HepG2 (cell line): ENCODE measurements at regions not wholly inside any gene's neighbourhood (a gene's known extent, or its start where the extent isn't known, plus 50 kb on each side); places are given as distances from the start of the nearest gene placed in this dataset.

ENCODE experiments used
- ATAC-seq: fragments of 200-7000 bp; cut with Tn5 transposase; 3 replicates; pipeline ENCODE4 v1.9.1; 2020; ENCODE audit warnings: mild to moderate bottlenecking, moderate library complexity
- BruUV-seq: library from RNA; stranded (reverse); fragments of 400-500 nt; replicated peaks from 2 replicates; lab custom pipeline; 2021; lab: Mats Ljungman, UMichigan
- CTCF ChIA-PET: fragments of 300-600 bp; formaldehyde crosslinking; extraction: SDS; loops from one replicate; lab custom pipeline; 2021; ENCODE audit warnings: low total read pairs, inconsistent platforms, low intra/inter-chr PET ratio; lab: Yijun Ruan, JAX
- POLR2A ChIA-PET: fragments of 350-600 bp; sonication (Branson Sonifier 250); formaldehyde crosslinking; loops from one replicate; lab custom pipeline; 2020; ENCODE audit warnings: antibody characterized with exemption, inconsistent platforms; lab: Yijun Ruan, JAX
- DNase-seq: peaks from one replicate; pipeline ENCODE4 v3.0.0-alpha.2; 2015; ENCODE audit warnings: low spot score
- FAIRE-seq: peaks from 3 replicates; lab custom pipeline; 2011; peaks lifted over from hg19 to GRCh38; lab: Jason Lieb, UNC
- H2AFZ ChIP-seq: one replicate; pipeline ENCODE4 v1.6.1; 2011; ENCODE audit warnings: low read length, inconsistent platforms
- H3K27ac ChIP-seq: fragments of 300-600 bp; 3 replicates; pipeline ENCODE4 v1.8.0; 2011; ENCODE audit warnings: mixed run types, mild to moderate bottlenecking, mixed read lengths, low read length, inconsistent platforms; ENCODE audit not compliant: insufficient read depth; ENCODE audit errors: extremely low read length
- H3K27me3 ChIP-seq, 2 experiments: fragments of 200-600 bp in 1 of 2; 2 replicates in 1 of 2; 3 replicates in 1 of 2; pipeline versions ENCODE4 v1.6.0 to v1.8.0; 2011; ENCODE audit warnings: low read length in 2 of 2, mild to moderate bottlenecking in 2 of 2, moderate library complexity in 2 of 2, inconsistent platforms in 1 of 2; ENCODE audit not compliant: insufficient read depth in 2 of 2, control insufficient read depth in 1 of 2
- H3K36me3 ChIP-seq, 2 experiments: fragments of 200-600 bp in 1 of 2; replicated peaks in 1 of 2; 2 replicates in 1 of 2; 3 replicates in 1 of 2; pipeline versions ENCODE4 v1.5.1 to v1.8.0; 2011; ENCODE audit warnings: low read length in 2 of 2, inconsistent platforms in 1 of 2; ENCODE audit not compliant: insufficient read depth in 2 of 2, control insufficient read depth in 1 of 2
- H3K4me1 ChIP-seq: 2 replicates; pipeline ENCODE4 v1.5.1; 2012; ENCODE audit warnings: low read length, inconsistent platforms; ENCODE audit not compliant: insufficient read depth
- H3K4me2 ChIP-seq: 2 replicates; pipeline ENCODE4 v1.6.0; 2011; ENCODE audit warnings: low read depth, low read length, inconsistent platforms
- H3K4me3 ChIP-seq, 3 experiments: fragments of 200-600 bp in 1 of 3; sonication (generic), shearing (Covaris generic) in 1 of 3; replicated peaks in 1 of 3; 2 replicates each; pipeline ENCODE4 v1.5.1; 2011 to 2016; ENCODE audit warnings: low read length in 3 of 3, inconsistent platforms in 2 of 3, low read depth in 2 of 3, mild to moderate bottlenecking in 2 of 3, control low read depth in 1 of 3, mixed read lengths in 1 of 3; ENCODE audit not compliant: insufficient read depth in 1 of 3
- H3K79me2 ChIP-seq: one replicate; pipeline ENCODE4 v1.6.1; 2011; ENCODE audit warnings: low read length, inconsistent platforms; ENCODE audit not compliant: insufficient read depth
- H3K9ac ChIP-seq: 2 replicates; pipeline ENCODE4 v1.6.0; 2011; ENCODE audit warnings: mild to moderate bottlenecking, low read depth, low read length, inconsistent platforms; ENCODE audit not compliant: insufficient read depth
- H3K9me3 ChIP-seq: 2 replicates; pipeline ENCODE4 v1.5.1; 2012; ENCODE audit warnings: mild to moderate bottlenecking, low read length
- H4K20me1 ChIP-seq: 2 replicates; pipeline ENCODE4 v1.6.0; 2011; ENCODE audit warnings: inconsistent platforms, mild to moderate bottlenecking, low read length, moderate library complexity; ENCODE audit not compliant: insufficient read depth
- CENPT ChIP-seq: sonication (generic); formaldehyde crosslinking; IDR thresholded peaks from 2 replicates; pipeline ENCODE4 v1.8.0; 2022; ENCODE audit warnings: low read depth, mild to moderate bottlenecking, moderate library complexity, missing genetic modification reagents
- CREBL2 ChIP-seq: sonication (generic); formaldehyde crosslinking; IDR thresholded peaks from 2 replicates; pipeline ENCODE4 v1.8.1; 2023; ENCODE audit warnings: missing genetic modification reagents, mild to moderate bottlenecking, borderline replicate concordance
- FOSL1 ChIP-seq: sonication (generic); formaldehyde crosslinking; IDR thresholded peaks from 2 replicates; pipeline ENCODE4 v1.9.0; 2021; ENCODE audit warnings: missing genetic modification reagents, borderline replicate concordance
- ISX ChIP-seq: sonication (generic); formaldehyde crosslinking; conservative IDR thresholded peaks from 2 replicates; pipeline ENCODE4 v1.5.0; 2020; ENCODE audit warnings: missing genetic modification reagents
- NCOR1 ChIP-seq: fragments of 200-600 bp; sonication (generic); IDR thresholded peaks from 2 replicates; pipeline ENCODE4 v1.7.0; 2017; ENCODE audit warnings: antibody characterized with exemption, low read length, borderline replicate concordance
- NFKB2 ChIP-seq: sonication (generic); formaldehyde crosslinking; IDR thresholded peaks from 2 replicates; pipeline ENCODE4 v1.4.0; 2020; ENCODE audit warnings: missing genetic modification reagents, borderline replicate concordance
- PAF1 ChIP-seq: IDR thresholded peaks from 2 replicates; pipeline ENCODE4 v1.6.1; 2016; ENCODE audit warnings: missing genetic modification reagents, missing compliant biosample characterization
- PHF21A ChIP-seq: sonication (generic); formaldehyde crosslinking; IDR thresholded peaks from 2 replicates; pipeline ENCODE4 v1.5.0; 2020; ENCODE audit warnings: mild to moderate bottlenecking, missing genetic modification reagents
- RELA ChIP-seq: sonication (generic); formaldehyde crosslinking; IDR thresholded peaks from 2 replicates; pipeline ENCODE4 v1.4.0; 2020; ENCODE audit warnings: missing genetic modification reagents
- SP1 ChIP-seq, 2 experiments: fragments of 450-650 bp in 1 of 2; sonication (generic) in 1 of 2; formaldehyde crosslinking in 1 of 2; IDR thresholded peaks; 2 replicates each; pipeline versions ENCODE4 v1.4.0 to v1.6.1; 2016 to 2020; ENCODE audit warnings: missing genetic modification reagents in 1 of 2
- TCF12 ChIP-seq, 2 experiments: fragments of 450-650 bp in 1 of 2; sonication (generic) in 1 of 2; formaldehyde crosslinking in 1 of 2; IDR thresholded peaks; 2 replicates each; pipeline versions ENCODE4 v1.6.1 to v1.8.0; 2017 to 2022; ENCODE audit warnings: antibody characterized with exemption in 1 of 2, mild to moderate bottlenecking in 1 of 2, missing genetic modification reagents in 1 of 2, moderate library complexity in 1 of 2
- ZNF556 ChIP-seq: sonication (generic); formaldehyde crosslinking; IDR thresholded peaks from 2 replicates; pipeline ENCODE4 v1.4.0; 2020; ENCODE audit warnings: mild to moderate bottlenecking, missing genetic modification reagents, borderline replicate concordance
- ZNF790 ChIP-seq: sonication (generic); formaldehyde crosslinking; IDR thresholded peaks from 2 replicates; pipeline ENCODE4 v1.8.0; 2022; ENCODE audit warnings: missing genetic modification reagents, mild to moderate bottlenecking, borderline replicate concordance
- WGBS: methylation state at CpG from one replicate; pipeline ENCODE4 v1.1.6; 2017; ENCODE audit warnings: low lambda C conversion rate; 5-methylcytosine and 5-hydroxymethylcytosine counted together
- in situ Hi-C: cut with HindIII; loops from 2 replicates; pipeline ENCODE4 v1.10.0; 2017; ENCODE audit warnings: low pct_unique_long_range_greater_than_20kb; ENCODE audit not compliant: extremely low pct_ligation_motif_present
- intact Hi-C: fragments of 100-400 bp; cut with micrococcal nuclease; formaldehyde crosslinking; loops from one replicate; pipeline ENCODE4 v1.10.0; 2022; ENCODE audit not compliant: unreplicated experiment
- TF ChIP-seq, protein P1 (sequence below): sonication (generic); formaldehyde crosslinking; IDR thresholded peaks from 2 replicates; pipeline ENCODE4 v1.4.0; 2020; ENCODE audit warnings: low read depth, mild to moderate bottlenecking, missing genetic modification reagents
- TF ChIP-seq, protein P2 (sequence below): conservative IDR thresholded peaks from 2 replicates; pipeline ENCODE4 v1.6.1; 2018; ENCODE audit warnings: missing genetic modification reagents

DNA sequence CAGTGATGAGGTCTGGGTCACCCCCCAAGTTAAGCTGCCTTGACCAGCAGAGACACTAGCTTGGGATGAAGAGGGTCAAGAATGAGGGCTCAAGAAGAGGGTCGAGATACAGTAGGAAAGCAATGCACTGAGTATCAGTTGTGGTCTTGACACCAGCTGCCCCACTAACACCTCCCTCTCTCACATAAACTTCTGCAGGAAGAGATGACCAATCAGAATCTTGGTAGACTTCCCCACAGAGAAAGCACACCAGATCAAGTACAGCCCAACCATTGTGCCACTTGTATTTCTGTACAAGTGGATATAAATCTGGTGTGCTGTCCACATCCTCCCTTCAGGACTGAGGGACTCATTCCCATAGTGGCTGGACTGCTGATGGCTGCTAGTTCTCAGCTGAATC, 101.2 kb upstream of the ELL2 start:
- no peaks in the 10 kb centered on the region for H3K27me3 ChIP-seq
- intact Hi-C loops, result no loop called here
- no peak overlapping the region for H3K9ac ChIP-seq
- BruUV-seq, result no TSS peak
- no peak overlapping the region for H3K4me2 ChIP-seq
- ATAC-seq (no peak), DNase-seq (no peak), FAIRE-seq (no peak)
- no peak overlapping the region for H2AFZ ChIP-seq
- no peak overlapping the region for H3K27ac ChIP-seq
- H3K36me3 ChIP-seq, result no peaks in the 10 kb centered on the region
- no peaks in the 10 kb centered on the region for H4K20me1 ChIP-seq
- H3K9me3 ChIP-seq, result no peaks in the 10 kb centered on the region
- peaks cover 23% of the 10 kb centered on the region for H3K4me1 ChIP-seq
- in situ Hi-C loops, result no loop called here
- ChIA-PET CTCF (no interaction called here), POLR2A (no interaction called here)
- H3K4me3 ChIP-seq, result no peak overlapping the region
- 100% methylated on average over 1 of the region's 1 CpG for WGBS
- no peaks in the 10 kb centered on the region for H3K79me2 ChIP-seq
- TF ChIP-seq TCF12 (IDR thresholded peaks at IDR 0.05) (no peak), TCF12 (CRISPR knock-in tag; IDR thresholded peaks at IDR 0.05) (no peak), NFKB2 (CRISPR knock-in tag) (no peak), NCOR1 (no peak), PAF1 (CRISPR knock-in tag) (no peak), SP1 (IDR thresholded peaks at IDR 0.05) (no peak), SP1 (CRISPR knock-in tag; IDR thresholded peaks at IDR 0.05) (no peak), RELA (no peak), ZNF790 (CRISPR knock-in tag) (no peak), PHF21A (CRISPR knock-in tag) (no peak), FOSL1 (no peak), ZNF556 (CRISPR knock-in tag) (no peak), CENPT (CRISPR knock-in tag) (no peak), ISX (no peak), CREBL2 (CRISPR knock-in tag) (no peak)
- TF ChIP-seq, protein P1, sequence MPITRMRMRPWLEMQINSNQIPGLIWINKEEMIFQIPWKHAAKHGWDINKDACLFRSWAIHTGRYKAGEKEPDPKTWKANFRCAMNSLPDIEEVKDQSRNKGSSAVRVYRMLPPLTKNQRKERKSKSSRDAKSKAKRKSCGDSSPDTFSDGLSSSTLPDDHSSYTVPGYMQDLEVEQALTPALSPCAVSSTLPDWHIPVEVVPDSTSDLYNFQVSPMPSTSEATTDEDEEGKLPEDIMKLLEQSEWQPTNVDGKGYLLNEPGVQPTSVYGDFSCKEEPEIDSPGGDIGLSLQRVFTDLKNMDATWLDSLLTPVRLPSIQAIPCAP (CRISPR knock-in tag), result no peak
- TF ChIP-seq, protein P2, sequence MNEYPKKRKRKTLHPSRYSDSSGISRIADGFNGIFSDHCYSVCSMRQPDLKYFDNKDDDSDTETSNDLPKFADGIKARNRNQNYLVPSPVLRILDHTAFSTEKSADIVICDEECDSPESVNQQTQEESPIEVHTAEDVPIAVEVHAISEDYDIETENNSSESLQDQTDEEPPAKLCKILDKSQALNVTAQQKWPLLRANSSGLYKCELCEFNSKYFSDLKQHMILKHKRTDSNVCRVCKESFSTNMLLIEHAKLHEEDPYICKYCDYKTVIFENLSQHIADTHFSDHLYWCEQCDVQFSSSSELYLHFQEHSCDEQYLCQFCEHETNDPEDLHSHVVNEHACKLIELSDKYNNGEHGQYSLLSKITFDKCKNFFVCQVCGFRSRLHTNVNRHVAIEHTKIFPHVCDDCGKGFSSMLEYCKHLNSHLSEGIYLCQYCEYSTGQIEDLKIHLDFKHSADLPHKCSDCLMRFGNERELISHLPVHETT (CRISPR knock-in tag), result no peak
